ENCODE measurements at regions not wholly inside any gene's neighbourhood (a gene's known extent, or its start where the extent isn't known, plus 50 kb on each side); places are given as distances from the start of the nearest gene placed in this dataset.

DNA sequence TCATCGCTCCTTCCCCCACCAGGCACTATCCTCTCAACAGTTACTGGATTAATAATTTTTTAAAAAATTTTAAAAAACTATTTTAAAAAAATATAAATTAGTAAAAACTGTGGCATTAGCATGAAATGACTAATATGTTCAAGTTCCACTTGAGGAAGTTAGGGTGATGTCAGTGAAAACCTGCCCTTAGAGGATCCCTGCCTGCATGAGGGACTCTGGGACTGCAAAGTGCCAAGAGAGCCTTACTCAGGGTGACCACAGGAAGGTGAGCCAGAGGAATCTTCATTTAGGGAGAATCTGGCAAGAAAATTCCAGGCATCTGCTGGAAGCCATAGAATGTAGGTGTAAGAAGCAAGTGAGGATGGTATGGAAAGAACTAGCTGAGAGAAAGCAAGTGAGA is 157.7 kb upstream of the BCL6 start:
- POLR2A ChIA-PET: no interaction called here
- Histone ChIP-seq H3K4me3 (ENCODE audit: low read depth, low read length) (no peak overlapping the region), H3K27me3 (replicated peaks; ENCODE audit: control insufficient read depth, insufficient read depth, low read length) (no peaks in the 10 kb centered on the region), H3K9me3 (no peaks in the 10 kb centered on the region), H3K36me3 (ENCODE audit: control insufficient read depth, insufficient read depth, low read length) (no peaks in the 10 kb centered on the region), H3K4me1 (no peaks in the 10 kb centered on the region)
- Mint-ChIP-seq H3K27me3 (ENCODE audit: insufficient read depth, unreplicated experiment) (no peaks in the 10 kb centered on the region), H3K27ac (ENCODE audit: unreplicated experiment) (no peak overlapping the region), H3K9me3 (ENCODE audit: unreplicated experiment) (no peaks in the 10 kb centered on the region), H3K36me3 (ENCODE audit: insufficient read depth, unreplicated experiment) (no peaks in the 10 kb centered on the region), H3K4me1 (ENCODE audit: low read depth, unreplicated experiment) (no peaks in the 10 kb centered on the region), H3K4me3 (ENCODE audit: unreplicated experiment) (no peak overlapping the region)
- TF ChIP-seq, protein P1, sequence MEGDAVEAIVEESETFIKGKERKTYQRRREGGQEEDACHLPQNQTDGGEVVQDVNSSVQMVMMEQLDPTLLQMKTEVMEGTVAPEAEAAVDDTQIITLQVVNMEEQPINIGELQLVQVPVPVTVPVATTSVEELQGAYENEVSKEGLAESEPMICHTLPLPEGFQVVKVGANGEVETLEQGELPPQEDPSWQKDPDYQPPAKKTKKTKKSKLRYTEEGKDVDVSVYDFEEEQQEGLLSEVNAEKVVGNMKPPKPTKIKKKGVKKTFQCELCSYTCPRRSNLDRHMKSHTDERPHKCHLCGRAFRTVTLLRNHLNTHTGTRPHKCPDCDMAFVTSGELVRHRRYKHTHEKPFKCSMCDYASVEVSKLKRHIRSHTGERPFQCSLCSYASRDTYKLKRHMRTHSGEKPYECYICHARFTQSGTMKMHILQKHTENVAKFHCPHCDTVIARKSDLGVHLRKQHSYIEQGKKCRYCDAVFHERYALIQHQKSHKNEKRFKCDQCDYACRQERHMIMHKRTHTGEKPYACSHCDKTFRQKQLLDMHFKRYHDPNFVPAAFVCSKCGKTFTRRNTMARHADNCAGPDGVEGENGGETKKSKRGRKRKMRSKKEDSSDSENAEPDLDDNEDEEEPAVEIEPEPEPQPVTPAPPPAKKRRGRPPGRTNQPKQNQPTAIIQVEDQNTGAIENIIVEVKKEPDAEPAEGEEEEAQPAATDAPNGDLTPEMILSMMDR (IDR thresholded peaks at IDR 0.05; ENCODE audit: insufficient read depth in 1 of 2, low read depth in 1 of 2, low read length in 1 of 2, severe bottlenecking in 1 of 2, unreplicated experiment in 1 of 2): no peak
- intact Hi-C loops (cut with micrococcal nuclease; ENCODE audit: unreplicated experiment): no loop called here
- BruUV-seq (replicated peaks): no TSS peak
- CTCF ChIA-PET: no interaction called here
- no peak for DNase-seq

DNA sequence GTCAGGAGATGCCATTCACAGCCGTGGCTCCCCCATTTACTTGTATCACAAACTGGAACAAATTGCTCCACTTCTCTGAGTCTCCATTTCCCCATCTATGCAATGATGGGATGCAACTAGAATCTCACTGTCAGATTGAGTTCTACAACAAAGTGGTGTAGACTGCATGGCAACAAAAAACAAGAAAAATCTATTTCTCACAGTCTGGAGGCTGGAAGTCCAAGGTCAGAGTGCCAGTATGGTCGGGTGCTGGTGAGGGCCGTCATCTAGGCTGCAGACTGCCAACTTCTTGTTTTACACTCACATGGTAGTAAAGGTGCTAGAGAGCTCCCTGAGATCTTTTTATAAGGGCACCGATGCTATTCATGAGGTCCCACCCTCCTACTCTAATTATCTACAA is 158.4 kb upstream of the BCL6 start:
- CTCF ChIA-PET: no interaction called here
- H3K4me3 ChIP-seq (ENCODE audit: low read depth, low read length): no peak overlapping the region
- H3K4me1 Mint-ChIP-seq (ENCODE audit: low read depth, unreplicated experiment): no peaks in the 10 kb centered on the region
- H3K9me3 ChIP-seq: no peaks in the 10 kb centered on the region
- no TSS peak for BruUV-seq (replicated peaks)
- POLR2A ChIA-PET: no interaction called here
- H3K27me3 Mint-ChIP-seq (ENCODE audit: insufficient read depth, unreplicated experiment): no peaks in the 10 kb centered on the region
- H3K36me3 ChIP-seq (ENCODE audit: control insufficient read depth, insufficient read depth, low read length): no peaks in the 10 kb centered on the region
- no peak overlapping the region for H3K27ac Mint-ChIP-seq (ENCODE audit: unreplicated experiment)
- no peak for DNase-seq
- no peaks in the 10 kb centered on the region for H3K4me1 ChIP-seq
- TF ChIP-seq, protein P1 (IDR thresholded peaks at IDR 0.05; ENCODE audit: insufficient read depth in 1 of 2, low read depth in 1 of 2, low read length in 1 of 2, severe bottlenecking in 1 of 2, unreplicated experiment in 1 of 2): no peak
- no peaks in the 10 kb centered on the region for H3K36me3 Mint-ChIP-seq (ENCODE audit: insufficient read depth, unreplicated experiment)
- no peaks in the 10 kb centered on the region for H3K27me3 ChIP-seq (replicated peaks; ENCODE audit: control insufficient read depth, insufficient read depth, low read length)
- no peaks in the 10 kb centered on the region for H3K9me3 Mint-ChIP-seq (ENCODE audit: unreplicated experiment)
- intact Hi-C loops (cut with micrococcal nuclease; ENCODE audit: unreplicated experiment): no loop called here
- H3K4me3 Mint-ChIP-seq (ENCODE audit: unreplicated experiment): no peak overlapping the region

DNA sequence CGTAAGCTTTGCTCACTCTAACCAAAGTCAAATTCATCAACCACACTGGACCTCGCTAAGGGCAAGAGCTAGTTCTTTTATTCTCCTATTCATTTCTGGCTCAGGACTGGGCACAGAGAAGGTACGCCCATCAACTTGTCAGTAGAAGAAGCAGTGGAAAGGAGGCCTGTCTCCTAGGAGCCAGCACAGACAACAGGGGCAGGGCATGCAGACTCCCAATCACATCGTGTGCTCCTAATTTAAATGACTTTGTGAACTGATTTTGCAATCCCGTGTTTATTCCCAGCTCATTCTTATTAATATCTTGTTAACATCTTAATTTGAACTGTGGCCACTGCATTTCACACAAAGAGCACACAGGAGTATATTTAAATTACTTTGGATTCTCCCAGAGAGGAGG is 161.1 kb upstream of the BCL6 start:
- Mint-ChIP-seq H3K36me3 (ENCODE audit: insufficient read depth, unreplicated experiment) (no peaks in the 10 kb centered on the region), H3K27me3 (ENCODE audit: insufficient read depth, unreplicated experiment) (no peaks in the 10 kb centered on the region), H3K9me3 (ENCODE audit: unreplicated experiment) (no peaks in the 10 kb centered on the region), H3K4me3 (ENCODE audit: unreplicated experiment) (no peak overlapping the region), H3K27ac (ENCODE audit: unreplicated experiment) (no peak overlapping the region), H3K4me1 (ENCODE audit: low read depth, unreplicated experiment) (no peaks in the 10 kb centered on the region)
- BruUV-seq (replicated peaks): no TSS peak
- intact Hi-C loops (cut with micrococcal nuclease; ENCODE audit: unreplicated experiment): no loop called here
- Histone ChIP-seq H3K9me3 (no peaks in the 10 kb centered on the region), H3K4me3 (ENCODE audit: low read depth, low read length) (no peak overlapping the region), H3K27me3 (replicated peaks; ENCODE audit: control insufficient read depth, insufficient read depth, low read length) (no peaks in the 10 kb centered on the region), H3K36me3 (ENCODE audit: control insufficient read depth, insufficient read depth, low read length) (no peaks in the 10 kb centered on the region), H3K4me1 (no peaks in the 10 kb centered on the region)
- POLR2A ChIA-PET: interaction anchor here (0.5 kb wide), 1 partner anchor 161 kb away, joined by 3 read pairs; the partner anchor contains the start of gene BCL6
- DNase-seq: no peak
- CTCF ChIA-PET: no interaction called here
- TF ChIP-seq, protein P1 (IDR thresholded peaks at IDR 0.05; ENCODE audit: insufficient read depth in 1 of 2, low read depth in 1 of 2, low read length in 1 of 2, severe bottlenecking in 1 of 2, unreplicated experiment in 1 of 2): no peak

All from Caco-2 (cell line).